ENCODE measurements at regions not wholly inside any gene's neighbourhood (a gene's known extent, or its start where the extent isn't known, plus 50 kb on each side); places are given as distances from the start of the nearest gene placed in this dataset.

DNA sequence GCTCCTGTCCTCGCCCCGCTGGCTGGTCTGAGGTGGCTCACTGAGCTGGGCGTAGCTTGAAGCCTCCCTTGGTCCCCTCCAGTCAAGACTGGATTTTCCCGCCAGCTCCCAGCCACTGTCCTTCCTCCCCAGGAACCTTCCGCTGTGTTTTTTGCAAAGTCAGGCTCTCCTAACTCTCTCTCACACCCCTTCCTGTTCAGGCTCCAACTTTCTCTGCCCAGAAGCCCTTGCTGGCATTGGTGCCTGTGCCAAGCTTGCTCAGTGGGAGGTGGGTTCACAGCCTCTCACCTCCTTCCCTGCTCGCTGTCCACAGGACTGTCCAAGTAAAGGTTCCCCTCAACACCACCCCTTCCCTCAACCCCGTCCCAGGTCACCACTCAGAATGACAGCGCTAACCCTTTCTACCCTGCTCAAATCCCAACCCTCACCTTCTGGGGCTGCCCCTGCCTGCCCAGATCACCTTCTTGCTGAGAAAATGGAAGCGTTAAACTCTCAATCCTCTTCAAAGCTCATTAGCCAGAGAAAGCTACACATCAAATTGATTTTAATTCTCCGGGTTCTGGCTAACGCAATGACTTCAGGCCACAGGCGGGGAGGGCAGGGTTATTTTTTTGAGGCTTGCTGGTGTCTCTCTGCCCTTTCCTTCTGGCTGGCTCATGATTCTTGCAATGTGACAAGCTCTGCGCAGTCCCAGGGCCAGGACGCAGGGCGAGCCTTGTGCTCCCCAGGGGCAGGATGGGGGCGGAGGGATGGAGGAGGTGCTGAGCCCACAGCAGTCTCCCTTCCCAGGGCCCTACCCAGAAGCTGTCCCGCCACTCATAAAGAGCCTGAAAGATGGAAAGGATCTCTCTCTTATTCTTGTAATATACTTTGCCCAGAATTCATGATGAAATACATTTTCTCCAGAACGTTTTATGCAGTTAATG is 357.2 kb upstream of the TNRC6C start:
- intact Hi-C loops (cut with micrococcal nuclease) = no loop called here

GRCh38 chr17:77602062-77602746 is 356.3 kb upstream of the TNRC6C start:
- intact Hi-C loops (cut with micrococcal nuclease) = no loop called here
- Histone ChIP-seq H3K4me3 (peak overlapping the region; percentile 16), H3K27me3 (ENCODE audit: low read depth) (no peaks in the 10 kb centered on the region), H3K27ac (replicated peaks) (peak overlapping the region; percentile 96), H3K36me3 (no peaks in the 10 kb centered on the region), H3K4me1 (peaks cover 38% of the 10 kb centered on the region), H3K9me3 (replicated peaks) (no peaks in the 10 kb centered on the region)
- TF ChIP-seq, protein P1, sequence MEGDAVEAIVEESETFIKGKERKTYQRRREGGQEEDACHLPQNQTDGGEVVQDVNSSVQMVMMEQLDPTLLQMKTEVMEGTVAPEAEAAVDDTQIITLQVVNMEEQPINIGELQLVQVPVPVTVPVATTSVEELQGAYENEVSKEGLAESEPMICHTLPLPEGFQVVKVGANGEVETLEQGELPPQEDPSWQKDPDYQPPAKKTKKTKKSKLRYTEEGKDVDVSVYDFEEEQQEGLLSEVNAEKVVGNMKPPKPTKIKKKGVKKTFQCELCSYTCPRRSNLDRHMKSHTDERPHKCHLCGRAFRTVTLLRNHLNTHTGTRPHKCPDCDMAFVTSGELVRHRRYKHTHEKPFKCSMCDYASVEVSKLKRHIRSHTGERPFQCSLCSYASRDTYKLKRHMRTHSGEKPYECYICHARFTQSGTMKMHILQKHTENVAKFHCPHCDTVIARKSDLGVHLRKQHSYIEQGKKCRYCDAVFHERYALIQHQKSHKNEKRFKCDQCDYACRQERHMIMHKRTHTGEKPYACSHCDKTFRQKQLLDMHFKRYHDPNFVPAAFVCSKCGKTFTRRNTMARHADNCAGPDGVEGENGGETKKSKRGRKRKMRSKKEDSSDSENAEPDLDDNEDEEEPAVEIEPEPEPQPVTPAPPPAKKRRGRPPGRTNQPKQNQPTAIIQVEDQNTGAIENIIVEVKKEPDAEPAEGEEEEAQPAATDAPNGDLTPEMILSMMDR (IDR thresholded peaks at IDR 0.05; ENCODE audit: borderline replicate concordance) = no peak
- peak; percentile 73 for DNase-seq

More for the DNA sequence above, 357.2 kb upstream of the TNRC6C start:
- Histone ChIP-seq H3K9me3 (replicated peaks) (no peaks in the 10 kb centered on the region), H3K27ac (replicated peaks) (peak overlapping the region; percentile 96), H3K36me3 (no peaks in the 10 kb centered on the region), H3K4me3 (peak overlapping the region; percentile 16), H3K27me3 (ENCODE audit: low read depth) (no peaks in the 10 kb centered on the region), H3K4me1 (peaks cover 34% of the 10 kb centered on the region)
- TF ChIP-seq, protein P1 (IDR thresholded peaks at IDR 0.05; ENCODE audit: borderline replicate concordance) = no peak
- DNase-seq = peak; percentile 73

DNA sequence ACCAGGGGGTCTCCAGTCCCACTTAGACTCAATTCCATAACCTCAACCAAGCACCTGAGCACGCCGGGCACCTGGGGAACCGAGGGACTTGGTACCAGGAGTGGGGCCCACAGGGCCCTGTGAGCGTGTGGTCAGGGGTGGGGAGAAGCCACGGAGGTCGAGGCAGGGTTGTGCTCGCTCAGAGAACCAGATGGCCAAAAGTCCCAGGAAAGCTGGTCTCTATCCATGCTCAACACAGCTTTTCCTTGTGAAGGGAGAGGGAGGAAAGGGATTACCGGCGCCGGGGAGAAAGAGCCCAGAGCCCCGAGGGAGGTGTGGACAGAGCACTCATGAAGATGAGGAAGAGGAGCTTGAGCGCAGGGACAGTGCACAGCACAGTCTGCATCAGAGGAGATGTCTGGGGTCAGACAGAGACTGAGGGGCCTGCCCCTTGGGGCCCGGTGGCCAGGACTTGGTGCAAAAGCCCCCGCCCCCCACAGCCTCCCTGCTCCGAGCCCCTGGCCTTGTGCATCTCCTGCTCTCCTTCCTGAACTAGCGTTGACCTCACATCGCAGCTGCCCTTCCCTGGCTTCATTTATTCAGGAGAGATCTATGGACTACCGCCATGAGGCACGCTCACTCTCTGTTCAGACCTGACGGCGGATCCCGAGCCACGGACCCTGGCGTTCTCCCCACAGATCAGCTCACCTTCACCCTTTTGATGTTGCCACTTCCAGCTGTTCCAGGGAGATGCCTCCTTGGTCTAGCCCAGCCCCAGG is 355.4 kb upstream of the TNRC6C start:
- no peaks in the 10 kb centered on the region for H3K9me3 ChIP-seq (replicated peaks)
- peaks cover 38% of the 10 kb centered on the region for H3K4me1 ChIP-seq
- H3K27ac ChIP-seq (replicated peaks) = peak overlapping the region; percentile 96
- intact Hi-C loops (cut with micrococcal nuclease) = no loop called here
- DNase-seq = no peak
- H3K27me3 ChIP-seq (ENCODE audit: low read depth) = no peaks in the 10 kb centered on the region
- no peak overlapping the region for H3K4me3 ChIP-seq
- H3K36me3 ChIP-seq = no peaks in the 10 kb centered on the region
- TF ChIP-seq, protein P1 (IDR thresholded peaks at IDR 0.05; ENCODE audit: borderline replicate concordance) = no peak

GRCh38 chr17:77604301-77604972 is 354.1 kb upstream of the TNRC6C start:
- TF ChIP-seq, protein P1 (IDR thresholded peaks at IDR 0.05; ENCODE audit: borderline replicate concordance) = no peak
- DNase-seq = no peak
- no peaks in the 10 kb centered on the region for H3K9me3 ChIP-seq (replicated peaks)
- peak overlapping the region; percentile 96 for H3K27ac ChIP-seq (replicated peaks)
- no peak overlapping the region for H3K4me3 ChIP-seq
- intact Hi-C loops (cut with micrococcal nuclease) = no loop called here
- H3K4me1 ChIP-seq = peaks cover 38% of the 10 kb centered on the region
- no peaks in the 10 kb centered on the region for H3K36me3 ChIP-seq
- no peaks in the 10 kb centered on the region for H3K27me3 ChIP-seq (ENCODE audit: low read depth)

- no peaks in the 10 kb centered on the region for H3K36me3 ChIP-seq
- peaks cover 38% of the 10 kb centered on the region for H3K4me1 ChIP-seq
- intact Hi-C loops (cut with micrococcal nuclease) = no loop called here
- TF ChIP-seq, protein P1 (IDR thresholded peaks at IDR 0.05; ENCODE audit: borderline replicate concordance) = no peak
- no peak overlapping the region for H3K4me3 ChIP-seq
- H3K27me3 ChIP-seq (ENCODE audit: low read depth) = no peaks in the 10 kb centered on the region
- no peaks in the 10 kb centered on the region for H3K9me3 ChIP-seq (replicated peaks)
- DNase-seq = no peak
- no peak overlapping the region for H3K27ac ChIP-seq (replicated peaks)
Measured at GRCh38 chr17:77604973-77605313, 353.6 kb upstream of the TNRC6C start.

Measured in left ventricle myocardium inferior (tissue), 1 donor.